Medulla oblongata (tissue), 1 donor: ENCODE measurements at regions not wholly inside any gene's neighbourhood (a gene's known extent, or its start where the extent isn't known, plus 50 kb on each side); places are given as distances from the start of the nearest gene placed in this dataset.
"Not testable (repeated sequence)": the region's sequence is repeated elsewhere in the genome, so short reads cannot be mapped to it uniquely, and the experiment has no call there.

Experiments
- DNase-seq: peaks from one replicate; pipeline ENCODE4 v3.0.0-alpha.2; 2015; ENCODE audit errors: extremely low spot score

DNA sequence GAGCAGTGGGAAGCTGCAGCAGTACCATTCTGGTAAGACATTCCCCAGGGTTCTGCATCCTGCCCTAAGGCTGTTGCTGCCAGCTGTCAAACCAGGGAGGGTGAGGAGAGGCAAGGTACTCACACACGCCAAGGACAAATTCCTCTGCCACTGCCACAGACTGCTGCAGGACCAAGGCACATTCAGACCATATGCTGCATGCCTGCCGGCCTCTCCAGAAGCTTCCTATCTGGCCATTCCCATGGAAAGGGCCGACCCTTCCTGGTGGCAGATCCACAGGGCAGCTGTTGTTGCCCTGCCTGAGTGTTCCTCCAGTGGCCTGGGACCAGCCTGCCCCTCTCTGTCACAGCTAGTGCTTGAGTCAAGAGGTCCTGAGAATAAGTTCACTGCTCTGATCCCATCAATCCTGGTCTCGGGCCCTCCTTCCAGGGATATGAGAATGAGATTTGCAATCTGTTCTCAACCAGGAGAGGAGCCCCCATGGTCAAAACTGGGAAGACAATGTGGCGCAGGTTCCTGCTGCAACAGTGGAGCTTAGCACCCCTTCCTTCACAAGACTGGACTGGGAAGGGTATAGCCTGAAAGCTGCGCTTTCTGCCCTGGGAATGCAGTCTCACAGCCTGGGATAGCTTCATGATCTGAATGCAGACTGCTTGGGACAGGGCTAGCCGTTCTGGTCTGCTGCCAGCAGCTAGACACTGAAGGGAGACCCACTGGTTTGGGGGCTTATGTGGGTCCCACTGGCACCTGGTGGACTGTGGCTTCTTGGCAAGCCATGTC lies 342.5 kb upstream of the NDST3 start:
- no peak for DNase-seq

DNA sequence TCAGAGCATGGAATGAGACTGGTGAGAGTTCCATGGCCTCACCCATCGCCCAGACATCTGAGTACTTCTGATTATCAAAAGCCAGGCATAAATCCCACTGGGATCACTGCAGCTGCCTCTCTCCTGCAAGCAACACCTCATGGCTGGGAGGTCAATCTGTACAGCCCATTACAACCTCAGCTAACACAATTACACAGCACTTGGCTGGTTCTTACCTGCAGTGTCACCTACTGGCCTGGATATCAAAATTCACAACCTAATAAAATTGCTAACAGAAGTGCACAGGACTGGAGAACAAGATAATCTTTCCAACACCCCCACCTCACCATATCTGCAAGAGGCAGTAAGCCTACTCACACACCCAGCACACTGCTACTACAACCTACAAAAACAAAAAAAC lies 341.7 kb upstream of the NDST3 start:
- DNase-seq: no peak

- no peak for DNase-seq
Measured at GRCh38 chr4:117699595-117699994, 334.7 kb upstream of the NDST3 start.

GRCh38 chr4:117700111-117700892 lies 334.0 kb upstream of the NDST3 start:
- no peak for DNase-seq

- no peak for DNase-seq
Measured at GRCh38 chr4:117702353-117702752, 331.9 kb upstream of the NDST3 start.

GRCh38 chr4:117704721-117705120 lies 329.6 kb upstream of the NDST3 start:
- no peak for DNase-seq

DNA sequence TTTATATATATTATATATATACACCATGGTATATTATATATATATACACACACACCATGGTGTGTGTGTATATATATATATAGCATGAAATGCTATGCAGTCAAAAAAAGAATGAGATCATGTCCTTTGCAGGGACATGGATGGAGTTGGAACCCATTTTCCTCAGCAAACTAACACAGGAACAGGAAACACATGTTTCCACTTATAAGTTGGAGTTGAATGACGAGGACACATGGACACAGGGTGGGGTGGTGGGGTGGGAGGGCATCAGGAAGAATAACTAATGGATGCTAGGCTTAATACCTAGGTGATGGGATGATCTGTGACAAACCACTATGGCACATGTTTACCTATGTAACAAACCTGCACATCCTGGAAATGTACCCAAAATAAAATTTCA lies 293.6 kb upstream of the NDST3 start:
- DNase-seq: no peak

- DNase-seq: not testable (repeated sequence)
Measured at GRCh38 chr4:117745379-117745778, 288.9 kb upstream of the NDST3 start.

- no peak for DNase-seq
Measured at GRCh38 chr4:117755438-117755837, 278.8 kb upstream of the NDST3 start.

- DNase-seq: no peak
Measured at GRCh38 chr4:117768610-117769009, 265.7 kb upstream of the NDST3 start.

DNA sequence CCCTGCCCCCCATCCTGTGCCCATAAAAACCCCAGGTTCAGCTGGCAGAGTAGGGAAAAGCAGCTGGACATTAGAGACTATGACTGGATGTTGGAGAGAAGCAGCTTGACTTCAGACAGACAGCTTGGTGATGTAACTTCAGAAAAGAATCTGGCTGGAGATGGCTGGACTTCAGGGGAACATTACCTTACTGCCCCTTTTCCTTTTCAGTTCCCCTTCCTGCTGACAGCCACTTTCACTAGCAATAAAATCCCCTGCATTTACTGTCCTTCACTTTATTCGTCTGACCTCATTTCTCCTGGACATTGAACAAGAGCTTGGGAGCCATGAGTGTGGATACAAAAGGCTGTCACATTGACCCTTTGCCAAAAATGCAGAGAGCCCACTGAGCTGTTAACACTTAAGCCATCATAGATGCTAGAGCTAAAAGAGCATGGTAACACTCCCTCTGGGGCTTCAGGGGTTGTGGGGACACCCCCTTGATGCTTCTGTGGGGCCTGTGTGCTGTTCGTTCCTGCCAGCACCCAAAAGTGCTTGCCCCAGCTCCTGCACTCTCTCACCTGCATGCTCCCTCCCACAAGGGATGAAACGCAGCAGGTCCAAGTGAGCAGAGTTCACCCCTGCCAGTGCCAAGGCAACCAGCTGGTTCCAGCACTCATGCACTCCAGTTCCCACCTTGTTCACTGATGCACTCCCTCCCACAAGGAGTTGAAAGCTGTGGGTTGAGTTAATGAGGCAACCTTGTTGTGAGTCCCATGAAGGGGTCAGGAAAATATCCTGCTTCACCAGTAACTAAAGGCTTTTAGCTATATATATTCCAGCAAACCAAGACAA lies 263.8 kb upstream of the NDST3 start:
- no peak for DNase-seq

GRCh38 chr4:117771647-117772337 lies 262.5 kb upstream of the NDST3 start:
- no peak for DNase-seq

DNA sequence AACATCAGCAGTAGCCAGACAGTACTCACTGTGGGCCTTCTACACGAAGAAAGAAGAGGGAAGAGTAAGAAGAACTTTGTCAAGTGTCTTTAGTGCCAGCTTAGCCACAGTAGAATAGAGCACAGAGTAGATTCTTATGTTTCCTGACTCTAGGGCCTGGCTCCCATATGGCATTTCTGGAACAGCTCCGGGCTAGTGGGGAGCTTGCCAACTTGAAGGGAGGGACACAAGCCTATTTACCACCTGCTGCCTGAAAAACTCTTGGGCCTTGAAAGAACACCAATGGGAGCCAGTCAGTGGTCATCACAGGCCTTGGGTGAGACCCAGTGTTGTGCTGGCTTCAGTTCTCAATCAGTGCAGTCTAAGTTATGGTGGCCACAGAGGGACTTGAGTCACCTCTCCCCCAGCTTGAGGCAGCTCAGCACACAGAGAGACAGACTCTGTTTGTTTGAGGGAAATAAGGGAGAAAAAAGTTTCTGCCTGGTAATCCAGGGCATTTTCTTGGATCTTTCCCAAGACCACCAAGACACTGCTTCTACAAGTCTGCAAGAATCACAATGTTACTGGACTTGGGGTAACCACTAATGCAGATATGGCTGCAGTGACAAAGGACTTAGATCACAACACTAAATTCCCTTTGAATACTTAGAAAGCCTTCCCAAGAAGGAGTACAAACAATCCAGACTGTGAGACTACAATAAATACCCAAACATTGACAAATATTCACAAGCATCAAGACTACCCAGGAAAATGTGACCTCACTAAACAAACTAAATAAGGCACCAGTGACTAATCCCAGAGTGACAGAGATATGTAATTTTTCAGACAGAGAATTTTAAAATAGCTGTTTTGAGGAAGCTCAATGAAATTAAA lies 261.0 kb upstream of the NDST3 start:
- no peak for DNase-seq

DNA sequence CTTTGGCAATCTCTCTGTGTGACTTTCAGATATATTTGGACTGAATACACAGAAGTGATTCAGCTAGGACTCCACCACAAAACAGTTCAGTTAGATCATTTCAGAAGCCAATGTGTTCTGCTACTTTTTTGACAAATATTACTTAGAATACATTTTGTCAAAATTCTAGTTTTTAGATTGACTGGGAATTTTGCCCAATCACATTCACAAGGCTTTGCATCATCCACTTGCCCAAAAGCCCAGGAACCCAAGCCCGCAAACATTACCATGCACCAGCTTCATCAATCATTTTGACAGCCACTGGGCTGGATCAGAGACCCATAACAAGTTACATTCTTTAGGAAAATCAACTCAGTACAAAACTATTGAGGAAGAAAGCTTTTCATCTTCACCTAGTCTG lies 256.6 kb upstream of the NDST3 start:
- no peak for DNase-seq

DNA sequence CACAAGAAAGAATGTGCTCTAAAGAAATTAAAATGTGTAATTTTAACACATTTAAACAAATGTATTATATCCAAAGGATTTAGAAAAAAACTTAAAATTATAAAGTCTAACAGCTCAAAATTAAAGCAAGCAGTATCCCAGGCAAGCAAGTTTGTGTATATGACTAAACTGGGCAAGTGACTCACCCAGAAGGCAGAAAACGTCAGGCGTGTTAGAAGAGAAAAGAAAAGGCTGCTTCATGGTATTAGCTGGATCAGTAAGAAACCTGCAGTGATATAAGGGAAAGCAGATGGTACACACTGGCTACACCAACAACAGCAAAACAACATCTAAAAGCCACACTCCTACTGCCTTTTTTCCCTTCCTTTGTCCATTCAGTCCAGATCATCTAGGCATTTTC lies 250.6 kb upstream of the NDST3 start:
- DNase-seq: no peak

- DNase-seq: no peak
Measured at GRCh38 chr4:117784266-117784665, 250.0 kb upstream of the NDST3 start.

GRCh38 chr4:117786566-117786965 lies 247.7 kb upstream of the NDST3 start:
- no peak for DNase-seq

- no peak for DNase-seq
Measured at GRCh38 chr4:117793845-117794480, 240.3 kb upstream of the NDST3 start.

GRCh38 chr4:117796677-117797076 lies 237.6 kb upstream of the NDST3 start:
- DNase-seq: no peak

- no peak for DNase-seq
Measured at GRCh38 chr4:117800636-117801035, 233.7 kb upstream of the NDST3 start.
